GM19395 (cell line): ENCODE measurements at regions not wholly inside any gene's neighbourhood (a gene's known extent, or its start where the extent isn't known, plus 50 kb on each side); places are given as distances from the start of the nearest gene placed in this dataset.
"Not testable (repeated sequence)": the region's sequence is repeated elsewhere in the genome, so short reads cannot be mapped to it uniquely, and the experiment has no call there.

Source experiments
- ATAC-seq: cut with Tn5 transposase; IDR thresholded peaks from one replicate; pipeline ENCODE4 v1.9.1; 2021; ENCODE audit warnings: mild to moderate bottlenecking, moderate library complexity; ENCODE audit not compliant: unreplicated experiment

GRCh38 chr5:148880197-148880596, 53.8 kb downstream of the ADRB2 start:
- ATAC-seq, result no peak

GRCh38 chr5:148880696-148881095, 54.3 kb downstream of the ADRB2 start:
- ATAC-seq, result no peak

DNA sequence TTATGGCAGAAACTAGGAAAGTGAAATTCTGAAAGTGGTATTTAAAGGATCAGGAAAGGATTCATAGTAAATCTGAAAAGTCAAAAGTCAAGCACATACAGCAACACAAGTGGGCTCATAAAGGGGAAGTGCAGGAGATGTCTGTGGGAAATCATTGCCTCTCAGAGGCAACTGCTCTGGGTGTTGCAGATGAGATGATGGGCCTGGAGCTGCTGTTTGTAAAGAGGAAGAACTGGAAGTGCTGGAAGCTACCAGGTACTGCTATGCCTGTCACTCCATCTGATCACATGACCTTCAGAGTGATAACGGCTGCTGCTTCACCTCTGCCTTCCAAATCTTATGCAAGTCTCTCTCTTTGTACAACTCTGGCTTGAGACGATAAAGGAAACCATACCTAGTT, 55.9 kb downstream of the ADRB2 start:
- no peak for ATAC-seq

GRCh38 chr5:148884339-148885020, 58.1 kb downstream of the ADRB2 start:
- no peak for ATAC-seq

DNA sequence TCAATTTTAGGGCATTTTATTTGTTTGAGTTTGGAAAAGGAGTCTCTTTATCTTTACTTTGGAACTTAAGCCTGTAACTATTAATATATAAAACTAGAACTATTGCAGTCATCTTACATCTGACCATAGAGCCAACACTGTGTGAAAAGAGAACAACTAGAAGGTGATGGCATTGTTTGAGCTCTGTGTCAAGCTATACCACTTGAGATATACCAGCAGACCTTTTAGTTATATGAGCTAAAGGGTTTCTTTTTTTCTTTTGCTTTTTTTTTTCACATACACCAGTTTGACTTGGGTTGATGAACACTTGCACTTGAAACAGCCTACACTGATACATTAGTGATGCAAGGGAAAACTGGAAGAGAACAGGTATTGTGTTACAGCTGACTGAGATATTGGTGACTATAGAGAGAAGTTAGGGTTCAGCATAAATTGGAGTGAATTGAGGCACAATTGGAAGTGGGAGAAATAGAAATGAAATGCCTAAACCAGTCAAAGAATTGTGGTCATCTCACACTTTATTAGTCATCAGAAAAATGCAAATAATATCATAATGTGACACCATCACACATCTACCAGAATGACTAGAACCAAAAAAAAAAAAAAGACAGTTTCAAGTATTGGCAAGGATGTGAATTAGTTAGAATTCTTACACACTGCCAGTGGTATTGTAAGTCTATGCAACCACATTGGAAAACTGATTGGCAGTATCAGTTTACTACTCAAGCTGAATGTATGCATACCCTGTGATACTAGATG, 60.9 kb downstream of the ADRB2 start:
- no peak for ATAC-seq

GRCh38 chr5:148889936-148890335, 63.5 kb downstream of the ADRB2 start:
- not testable (repeated sequence) for ATAC-seq

GRCh38 chr5:148895441-148895840, 69.0 kb downstream of the ADRB2 start:
- ATAC-seq, result not testable (repeated sequence)

DNA sequence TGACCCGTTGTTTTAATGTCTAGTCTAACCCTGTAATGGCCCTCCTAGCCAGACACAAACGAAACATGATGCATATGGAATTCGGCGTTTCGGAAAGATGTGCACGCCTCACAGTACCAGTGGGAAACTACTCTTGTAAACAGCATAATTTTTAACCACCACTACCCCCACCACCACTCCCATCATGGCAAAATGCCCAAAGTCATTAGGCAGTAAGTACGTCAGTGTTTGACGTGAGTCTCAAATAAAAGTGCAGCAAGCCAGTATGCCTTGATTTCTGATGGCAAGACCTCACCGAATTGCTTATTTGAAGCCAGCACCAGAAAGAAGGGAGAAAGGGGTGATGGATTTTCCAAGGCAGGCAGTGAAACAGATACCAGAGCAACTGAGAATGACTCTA, 71.4 kb downstream of the ADRB2 start:
- no peak for ATAC-seq

- ATAC-seq, result no peak
Observed at GRCh38 chr5:148898413-148899075, 72.1 kb downstream of the ADRB2 start.

GRCh38 chr5:148899993-148900392, 73.6 kb downstream of the ADRB2 start:
- ATAC-seq, result no peak

- ATAC-seq, result no peak
Observed at GRCh38 chr5:148902478-148902877, 76.1 kb downstream of the ADRB2 start.

DNA sequence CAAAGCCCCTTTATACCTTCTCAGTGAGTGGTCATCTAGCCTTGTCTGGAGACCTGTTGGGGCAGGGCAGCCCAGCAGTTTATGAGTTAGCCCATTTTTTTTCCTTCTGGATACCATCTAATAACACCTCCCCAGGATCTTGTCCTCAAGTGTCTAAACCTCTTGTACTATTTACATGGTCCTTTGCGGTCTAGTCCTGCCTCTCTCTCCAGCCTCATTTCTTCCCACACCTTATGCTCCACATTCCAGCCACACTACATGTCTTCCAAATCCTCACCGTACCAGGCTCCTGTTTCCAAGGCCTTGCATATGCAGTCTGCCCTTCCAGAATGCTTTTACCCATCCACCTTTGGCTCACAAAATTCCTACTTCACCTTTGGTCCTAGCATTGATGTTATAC, 77.2 kb downstream of the ADRB2 start:
- no peak for ATAC-seq

DNA sequence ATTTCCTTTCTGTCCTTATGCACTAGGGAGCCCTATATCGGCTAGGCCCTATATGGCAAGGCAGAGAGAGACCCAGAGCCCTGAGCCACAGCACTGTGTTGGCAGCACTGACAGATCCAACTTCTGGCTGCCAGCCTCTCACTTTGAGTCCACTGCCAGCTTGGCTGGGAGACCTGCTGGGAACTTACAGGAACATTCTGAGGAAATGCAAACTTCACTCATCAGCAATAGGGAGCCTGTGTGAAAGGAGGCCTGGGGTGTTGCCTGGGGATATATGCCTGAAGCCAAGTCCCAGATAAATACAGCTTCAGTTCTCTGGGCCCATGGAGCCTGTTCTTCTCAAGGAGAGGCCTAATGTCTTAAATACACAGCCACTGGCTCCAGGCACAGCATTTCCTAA, 78.0 kb downstream of the ADRB2 start:
- no peak for ATAC-seq

- ATAC-seq, result no peak
Observed at GRCh38 chr5:148905541-148905940, 79.1 kb downstream of the ADRB2 start.

GRCh38 chr5:148906968-148907367, 80.6 kb downstream of the ADRB2 start:
- no peak for ATAC-seq

GRCh38 chr5:148909040-148909439, 82.6 kb downstream of the ADRB2 start:
- ATAC-seq, result no peak

DNA sequence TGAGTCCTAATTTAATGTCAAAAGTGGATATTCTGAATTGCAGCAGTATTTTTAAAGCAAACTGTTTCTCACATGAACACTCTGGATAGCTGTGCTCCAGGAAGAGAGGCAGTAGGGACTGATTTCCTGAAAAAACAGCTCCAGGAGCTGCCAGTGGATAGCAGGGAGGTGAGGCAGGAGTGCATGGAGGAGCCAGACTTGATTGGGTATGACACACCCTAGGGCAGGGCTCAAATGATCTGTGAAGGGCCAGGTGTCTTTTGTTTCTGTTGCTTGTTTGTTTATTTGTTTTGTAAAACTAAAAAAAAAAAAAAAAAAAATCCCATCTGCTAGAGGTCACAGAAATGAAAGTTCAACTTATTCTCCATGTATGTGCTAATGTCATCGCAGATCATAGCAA, 83.4 kb downstream of the ADRB2 start:
- no peak for ATAC-seq

GRCh38 chr5:148910216-148910615, 83.8 kb downstream of the ADRB2 start:
- no peak for ATAC-seq

- ATAC-seq, result no peak
Observed at GRCh38 chr5:148910686-148911361, 84.4 kb downstream of the ADRB2 start.

GRCh38 chr5:148911386-148911785, 85.0 kb downstream of the ADRB2 start:
- ATAC-seq, result no peak

GRCh38 chr5:148912146-148912545, 85.7 kb downstream of the ADRB2 start:
- no peak for ATAC-seq
